ENCODE measurements at regions not wholly inside any gene's neighbourhood (a gene's known extent, or its start where the extent isn't known, plus 50 kb on each side); places are given as distances from the start of the nearest gene placed in this dataset.
"Not testable (repeated sequence)": the region's sequence is repeated elsewhere in the genome, so short reads cannot be mapped to it uniquely, and the experiment has no call there.

GRCh38 chr20:4358552-4358951, 109.5 kb upstream of the ADRA1D start:
- DNase-seq (ENCODE audit: low read depth): no peak

GRCh38 chr20:4352348-4352747, 103.3 kb upstream of the ADRA1D start:
- no peak for DNase-seq (ENCODE audit: low read depth)

GRCh38 chr20:4350096-4350495, 101.0 kb upstream of the ADRA1D start:
- no peak for DNase-seq (ENCODE audit: low read depth)

GRCh38 chr20:4344670-4345069, 95.6 kb upstream of the ADRA1D start:
- DNase-seq (ENCODE audit: low read depth): no peak

- DNase-seq (ENCODE audit: low read depth): no peak
These were observed 93.5 kb upstream of the ADRA1D start for GRCh38 chr20:4342609-4343008.

GRCh38 chr20:4341804-4342485, 92.9 kb upstream of the ADRA1D start:
- peak; percentile 49 for DNase-seq (ENCODE audit: low read depth)

GRCh38 chr20:4335722-4336121, 86.6 kb upstream of the ADRA1D start:
- DNase-seq (ENCODE audit: low read depth): no peak

GRCh38 chr20:4332121-4332860, 83.2 kb upstream of the ADRA1D start:
- DNase-seq (ENCODE audit: low read depth): no peak

- no peak for DNase-seq (ENCODE audit: low read depth)
These were observed 80.9 kb upstream of the ADRA1D start for GRCh38 chr20:4330011-4330410.

GRCh38 chr20:4329232-4329631, 80.1 kb upstream of the ADRA1D start:
- peak; percentile 2 for DNase-seq (ENCODE audit: low read depth)

- no peak for DNase-seq (ENCODE audit: low read depth)
These were observed 79.5 kb upstream of the ADRA1D start for GRCh38 chr20:4328541-4328940.

GRCh38 chr20:4327956-4328355, 78.9 kb upstream of the ADRA1D start:
- no peak for DNase-seq (ENCODE audit: low read depth)

GRCh38 chr20:4326195-4327065, 77.3 kb upstream of the ADRA1D start:
- peak; percentile 10 for DNase-seq (ENCODE audit: low read depth)

- no peak for DNase-seq (ENCODE audit: low read depth)
These were observed 76.6 kb upstream of the ADRA1D start for GRCh38 chr20:4325548-4326187.

- no peak for DNase-seq (ENCODE audit: low read depth)
These were observed 75.6 kb upstream of the ADRA1D start for GRCh38 chr20:4324611-4325243.

- no peak for DNase-seq (ENCODE audit: low read depth)
These were observed 73.4 kb upstream of the ADRA1D start for GRCh38 chr20:4322499-4322898.

GRCh38 chr20:4320291-4320690, 71.2 kb upstream of the ADRA1D start:
- peak; percentile 7 for DNase-seq (ENCODE audit: low read depth)

- no peak for DNase-seq (ENCODE audit: low read depth)
These were observed 69.8 kb upstream of the ADRA1D start for GRCh38 chr20:4318891-4319290.

- DNase-seq (ENCODE audit: low read depth): not testable (repeated sequence)
These were observed 61.5 kb upstream of the ADRA1D start for GRCh38 chr20:4310616-4311015.

- no peak for DNase-seq (ENCODE audit: low read depth)
These were observed 57.1 kb upstream of the ADRA1D start for GRCh38 chr20:4306206-4306605.

GRCh38 chr20:4305091-4305490, 56.0 kb upstream of the ADRA1D start:
- DNase-seq (ENCODE audit: low read depth): no peak

Measured in LHCN-M2 (cell line).